Chondrocyte (in vitro differentiated cells): ENCODE measurements at regions not wholly inside any gene's neighbourhood (a gene's known extent, or its start where the extent isn't known, plus 50 kb on each side); places are given as distances from the start of the nearest gene placed in this dataset.

Experiments used
- DNase-seq: peaks from one replicate; pipeline ENCODE4 v3.0.0; 2021; ENCODE audit warnings: mixed read lengths, low spot score
- H3K27ac Mint-ChIP-seq: one replicate; pipeline ENCODE4 v1.8.0; 2021; ENCODE audit warnings: mild to moderate bottlenecking, moderate library complexity, mixed read lengths; ENCODE audit not compliant: unreplicated experiment
- H3K27me3 Mint-ChIP-seq: 2 replicates; pipeline ENCODE4 v1.8.0; 2021; ENCODE audit warnings: low read depth, mixed read lengths
- H3K36me3 Mint-ChIP-seq: 2 replicates; pipeline ENCODE4 v1.8.0; 2021; ENCODE audit warnings: low read depth, mixed read lengths
- H3K4me1 Mint-ChIP-seq: 2 replicates; pipeline ENCODE4 v1.8.0; 2021; ENCODE audit warnings: low read depth, mild to moderate bottlenecking, mixed read lengths
- H3K4me3 Mint-ChIP-seq: one replicate; pipeline ENCODE4 v1.8.0; 2021; ENCODE audit warnings: mild to moderate bottlenecking, moderate library complexity, mixed read lengths; ENCODE audit not compliant: unreplicated experiment
- H3K9me3 Mint-ChIP-seq: 2 replicates; pipeline ENCODE4 v1.8.0; 2021; ENCODE audit warnings: low read depth, mixed read lengths
- TF ChIP-seq, protein P1 (sequence below): fragments of 200-600 bp; sonication (generic); IDR thresholded peaks from 2 replicates; pipeline ENCODE4 v1.5.0; 2021; ENCODE audit warnings: antibody characterized with exemption, mild to moderate bottlenecking, moderate library complexity

DNA sequence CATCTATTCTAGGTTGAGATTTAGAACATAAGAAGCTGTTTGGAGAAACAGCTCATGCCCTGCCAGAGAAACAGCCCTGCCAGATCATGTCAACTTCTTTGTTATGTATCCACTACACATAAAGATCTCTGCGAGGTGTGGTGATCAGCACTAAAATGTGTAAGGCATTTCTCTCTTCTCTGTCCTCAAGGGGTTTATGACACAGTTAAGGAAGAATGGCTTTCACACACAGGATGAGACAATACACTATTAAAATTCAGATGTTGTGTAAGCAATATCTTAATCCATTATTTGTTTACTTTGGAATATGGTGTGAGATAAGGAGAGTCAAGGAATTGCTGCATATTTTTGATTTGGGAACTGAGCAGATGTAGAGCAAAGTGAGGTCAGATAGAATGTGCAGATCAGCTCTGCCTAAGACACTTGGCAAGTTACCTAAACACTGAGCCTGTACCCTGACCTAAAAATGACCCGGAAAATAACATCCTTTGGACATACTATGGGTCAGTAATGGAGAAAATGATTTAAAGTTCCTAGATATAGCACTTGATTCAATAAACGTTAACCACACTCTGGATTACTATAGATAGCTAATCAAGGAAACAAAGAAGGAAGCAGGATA, 434.7 kb upstream of the PDZRN3 start:
- Mint-ChIP-seq H3K4me3 (no peak overlapping the region), H3K36me3 (no peaks in the 10 kb centered on the region), H3K9me3 (no peaks in the 10 kb centered on the region), H3K27ac (no peak overlapping the region), H3K4me1 (no peaks in the 10 kb centered on the region), H3K27me3 (peaks cover 4% of the 10 kb centered on the region)
- no peak for DNase-seq
- TF ChIP-seq, protein P1, sequence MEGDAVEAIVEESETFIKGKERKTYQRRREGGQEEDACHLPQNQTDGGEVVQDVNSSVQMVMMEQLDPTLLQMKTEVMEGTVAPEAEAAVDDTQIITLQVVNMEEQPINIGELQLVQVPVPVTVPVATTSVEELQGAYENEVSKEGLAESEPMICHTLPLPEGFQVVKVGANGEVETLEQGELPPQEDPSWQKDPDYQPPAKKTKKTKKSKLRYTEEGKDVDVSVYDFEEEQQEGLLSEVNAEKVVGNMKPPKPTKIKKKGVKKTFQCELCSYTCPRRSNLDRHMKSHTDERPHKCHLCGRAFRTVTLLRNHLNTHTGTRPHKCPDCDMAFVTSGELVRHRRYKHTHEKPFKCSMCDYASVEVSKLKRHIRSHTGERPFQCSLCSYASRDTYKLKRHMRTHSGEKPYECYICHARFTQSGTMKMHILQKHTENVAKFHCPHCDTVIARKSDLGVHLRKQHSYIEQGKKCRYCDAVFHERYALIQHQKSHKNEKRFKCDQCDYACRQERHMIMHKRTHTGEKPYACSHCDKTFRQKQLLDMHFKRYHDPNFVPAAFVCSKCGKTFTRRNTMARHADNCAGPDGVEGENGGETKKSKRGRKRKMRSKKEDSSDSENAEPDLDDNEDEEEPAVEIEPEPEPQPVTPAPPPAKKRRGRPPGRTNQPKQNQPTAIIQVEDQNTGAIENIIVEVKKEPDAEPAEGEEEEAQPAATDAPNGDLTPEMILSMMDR = no peak

DNA sequence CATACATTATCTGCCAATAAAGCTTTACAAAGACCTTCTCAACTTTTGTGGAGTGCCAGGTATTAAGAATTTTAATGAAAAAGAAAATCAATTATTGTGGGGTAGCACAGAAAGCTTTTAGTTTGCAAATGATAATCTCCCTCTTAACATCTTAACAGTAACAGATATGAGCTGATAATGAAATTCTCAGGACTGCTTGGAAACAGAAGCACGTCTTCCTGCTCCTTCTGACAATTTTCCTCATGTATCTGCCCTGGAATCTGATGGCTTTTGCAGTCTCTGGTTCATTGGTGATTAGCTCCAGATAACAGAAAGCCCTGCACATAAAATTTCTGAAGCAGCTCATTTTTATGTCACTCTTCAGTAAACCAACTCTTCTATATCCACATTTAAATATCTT, 432.4 kb upstream of the PDZRN3 start:
- TF ChIP-seq, protein P1 = no peak

GRCh38 chr3:74055061-74055460, 430.3 kb upstream of the PDZRN3 start:
- Mint-ChIP-seq H3K36me3 (no peaks in the 10 kb centered on the region), H3K27me3 (peaks cover 2% of the 10 kb centered on the region), H3K4me1 (no peaks in the 10 kb centered on the region), H3K4me3 (no peak overlapping the region), H3K27ac (no peak overlapping the region), H3K9me3 (peaks cover 2% of the 10 kb centered on the region)
- no peak for DNase-seq
- TF ChIP-seq, protein P1 = no peak

More for the DNA sequence above, 432.4 kb upstream of the PDZRN3 start:
- H3K27ac Mint-ChIP-seq = no peak overlapping the region
- H3K27me3 Mint-ChIP-seq = peaks cover 2% of the 10 kb centered on the region
- H3K4me3 Mint-ChIP-seq = no peak overlapping the region
- H3K9me3 Mint-ChIP-seq = no peaks in the 10 kb centered on the region
- H3K4me1 Mint-ChIP-seq = no peaks in the 10 kb centered on the region
- H3K36me3 Mint-ChIP-seq = no peaks in the 10 kb centered on the region
- DNase-seq = no peak

GRCh38 chr3:74054566-74054965, 429.8 kb upstream of the PDZRN3 start:
- TF ChIP-seq, protein P1 = no peak
- H3K27ac Mint-ChIP-seq = no peak overlapping the region
- peaks cover 2% of the 10 kb centered on the region for H3K27me3 Mint-ChIP-seq
- H3K4me1 Mint-ChIP-seq = no peaks in the 10 kb centered on the region
- no peaks in the 10 kb centered on the region for H3K36me3 Mint-ChIP-seq
- no peak for DNase-seq
- no peak overlapping the region for H3K4me3 Mint-ChIP-seq
- H3K9me3 Mint-ChIP-seq = peaks cover 2% of the 10 kb centered on the region

- H3K27me3 Mint-ChIP-seq = no peaks in the 10 kb centered on the region
- no peak for DNase-seq
- TF ChIP-seq, protein P1 = no peak
- H3K4me3 Mint-ChIP-seq = no peak overlapping the region
- H3K9me3 Mint-ChIP-seq = peaks cover 2% of the 10 kb centered on the region
- H3K27ac Mint-ChIP-seq = no peak overlapping the region
- H3K36me3 Mint-ChIP-seq = no peaks in the 10 kb centered on the region
- H3K4me1 Mint-ChIP-seq = no peaks in the 10 kb centered on the region
These were observed 429.3 kb upstream of the PDZRN3 start for GRCh38 chr3:74053970-74054516.
